Colonic mucosa (tissue), 4 donors: ENCODE measurements at regions not wholly inside any gene's neighbourhood (a gene's known extent, or its start where the extent isn't known, plus 50 kb on each side); places are given as distances from the start of the nearest gene placed in this dataset.

Experiments used
- DNase-seq: peaks from one replicate; pipeline ENCODE4 v3.0.0-alpha.2; 2020
- H3K27ac ChIP-seq: fragments of 200-600 bp; one replicate; pipeline ENCODE4 v1.8.0; 2021
- H3K27me3 ChIP-seq: fragments of 200-600 bp; one replicate; pipeline ENCODE4 v1.8.0; 2021
- H3K36me3 ChIP-seq: fragments of 200-600 bp; one replicate; pipeline ENCODE4 v1.8.0; 2021
- H3K4me1 ChIP-seq: fragments of 200-600 bp; one replicate; pipeline ENCODE4 v1.8.0; 2021; ENCODE audit warnings: mild to moderate bottlenecking
- H3K4me3 ChIP-seq: fragments of 200-600 bp; one replicate; pipeline ENCODE4 v1.8.0; 2021
- H3K9ac ChIP-seq, 2 donors: one replicate each; pipeline ENCODE4 v1.7.0; 2013; ENCODE audit warnings: control low read depth in 2 of 2, low read depth in 2 of 2, low read length in 2 of 2
- H3K9me3 ChIP-seq: fragments of 200-600 bp; one replicate; pipeline ENCODE4 v1.8.0; 2021
- CTCF ChIP-seq: fragments of 200-600 bp; IDR thresholded peaks from one replicate; pipeline ENCODE4 v1.8.0; 2022; ENCODE audit warnings: antibody characterized with exemption, mild to moderate bottlenecking
- intact Hi-C: fragments of 100-400 bp; cut with DNase I; formaldehyde crosslinking; loops from one replicate; pipeline ENCODE4 v1.14.1; 2022
- donor health status: healthy.
- donor health status: DM: no; HTN: no; CAD: no.
- donor health status: DM: no; HTN: no; CAD: no.

GRCh38 chr5:106530150-106530549 is 1140.6 kb downstream of the EFNA5 start:
- Histone ChIP-seq H3K4me3 (no peak overlapping the region), H3K4me1 (no peaks in the 10 kb centered on the region), H3K27ac (no peak overlapping the region), H3K9ac (no peak overlapping the region), H3K9me3 (no peaks in the 10 kb centered on the region), H3K27me3 (no peaks in the 10 kb centered on the region), H3K36me3 (no peaks in the 10 kb centered on the region)
- intact Hi-C loops, result no loop called here
- no peak for DNase-seq
- no peak for TF ChIP-seq CTCF

GRCh38 chr5:106525438-106525837 is 1145.3 kb downstream of the EFNA5 start:
- Histone ChIP-seq H3K4me1 (no peaks in the 10 kb centered on the region), H3K27ac (no peak overlapping the region), H3K4me3 (no peak overlapping the region), H3K27me3 (no peaks in the 10 kb centered on the region), H3K36me3 (no peaks in the 10 kb centered on the region), H3K9ac (no peak overlapping the region), H3K9me3 (no peaks in the 10 kb centered on the region)
- intact Hi-C loops, result no loop called here
- no peak for DNase-seq
- TF ChIP-seq CTCF, result no peak

- intact Hi-C loops, result no loop called here
- DNase-seq, result no peak
- no peak for TF ChIP-seq CTCF
- Histone ChIP-seq H3K27me3 (no peaks in the 10 kb centered on the region), H3K27ac (no peak overlapping the region), H3K36me3 (no peaks in the 10 kb centered on the region), H3K9ac (no peak overlapping the region), H3K4me1 (no peaks in the 10 kb centered on the region), H3K9me3 (no peaks in the 10 kb centered on the region), H3K4me3 (no peak overlapping the region)
Observed at GRCh38 chr5:106523852-106524251, 1146.9 kb downstream of the EFNA5 start.

GRCh38 chr5:106522296-106522695 is 1148.4 kb downstream of the EFNA5 start:
- DNase-seq, result no peak
- H3K27ac ChIP-seq, result no peak overlapping the region
- H3K36me3 ChIP-seq, result no peaks in the 10 kb centered on the region
- no peaks in the 10 kb centered on the region for H3K4me1 ChIP-seq
- H3K9ac ChIP-seq, result no peak overlapping the region
- H3K4me3 ChIP-seq, result no peak overlapping the region
- intact Hi-C loops, result no loop called here
- no peaks in the 10 kb centered on the region for H3K9me3 ChIP-seq
- TF ChIP-seq CTCF, result no peak
- no peaks in the 10 kb centered on the region for H3K27me3 ChIP-seq

- no peak for DNase-seq
- intact Hi-C loops, result no loop called here
- no peaks in the 10 kb centered on the region for H3K4me1 ChIP-seq
- no peaks in the 10 kb centered on the region for H3K27me3 ChIP-seq
- H3K27ac ChIP-seq, result no peak overlapping the region
- H3K4me3 ChIP-seq, result no peak overlapping the region
- H3K9ac ChIP-seq, result no peak overlapping the region
- TF ChIP-seq CTCF, result no peak
- no peaks in the 10 kb centered on the region for H3K36me3 ChIP-seq
- H3K9me3 ChIP-seq, result no peaks in the 10 kb centered on the region
Observed at GRCh38 chr5:106521701-106522100, 1149.0 kb downstream of the EFNA5 start.

GRCh38 chr5:106510321-106510720 is 1160.4 kb downstream of the EFNA5 start:
- TF ChIP-seq CTCF, result no peak
- no peak for DNase-seq
- H3K4me1 ChIP-seq, result no peaks in the 10 kb centered on the region
- H3K9me3 ChIP-seq, result no peaks in the 10 kb centered on the region
- no peaks in the 10 kb centered on the region for H3K27me3 ChIP-seq
- no peaks in the 10 kb centered on the region for H3K36me3 ChIP-seq
- no peak overlapping the region for H3K9ac ChIP-seq
- intact Hi-C loops, result no loop called here
- no peak overlapping the region for H3K4me3 ChIP-seq
- no peak overlapping the region for H3K27ac ChIP-seq
